A673 (cell line): ENCODE measurements at regions not wholly inside any gene's neighbourhood (a gene's known extent, or its start where the extent isn't known, plus 50 kb on each side); places are given as distances from the start of the nearest gene placed in this dataset.

ENCODE experiments used
- BruUV-seq: library from RNA; stranded (reverse); fragments of 400-500 nt; replicated peaks from 2 replicates; lab custom pipeline; 2021; lab: Mats Ljungman, UMichigan
- CTCF ChIA-PET: fragments of 300-600 bp; sonication (Branson Sonifier 250); formaldehyde crosslinking; loops from one replicate; lab custom pipeline; 2022; ENCODE audit warnings: antibody characterized with exemption; lab: Charles Lee
- POLR2A ChIA-PET: fragments of 300-600 bp; sonication (Branson Sonifier 250); formaldehyde crosslinking; loops from one replicate; lab custom pipeline; 2022; ENCODE audit warnings: antibody characterized with exemption; ENCODE audit not compliant: low non-redundant PET; lab: Charles Lee
- DNase-seq: peaks from one replicate; pipeline ENCODE4 v3.0.0-alpha.2; 2015; ENCODE audit warnings: low spot score
- H3K27ac ChIP-seq: fragments of 200-600 bp; sonication (generic); 2 replicates; pipeline ENCODE4 v1.5.1; 2016; ENCODE audit warnings: mixed run types, low read depth, mild to moderate bottlenecking, mixed read lengths, antibody characterized with exemption, low read length; ENCODE audit not compliant: poor library complexity, severe bottlenecking
- H3K27me3 ChIP-seq: fragments of 200-600 bp; sonication (generic); replicated peaks from 2 replicates; pipeline ENCODE4 v1.6.1; 2017; ENCODE audit warnings: mixed run types, low read depth, mild to moderate bottlenecking, mixed read lengths, antibody characterized with exemption, low read length; ENCODE audit not compliant: insufficient read depth, poor library complexity
- H3K36me3 ChIP-seq: fragments of 200-600 bp; sonication (generic); 2 replicates; pipeline ENCODE4 v1.6.1; 2016; ENCODE audit warnings: mixed run types, mild to moderate bottlenecking, mixed read lengths, antibody characterized with exemption, low read length; ENCODE audit not compliant: insufficient read depth, poor library complexity, severe bottlenecking
- H3K4me1 ChIP-seq: fragments of 200-600 bp; sonication (generic); 2 replicates; pipeline ENCODE4 v1.6.1; 2017; ENCODE audit warnings: mixed run types, mild to moderate bottlenecking, mixed read lengths, antibody characterized with exemption, low read length; ENCODE audit not compliant: insufficient read depth, poor library complexity, severe bottlenecking
- H3K4me3 ChIP-seq: fragments of 200-600 bp; sonication (generic); 2 replicates; pipeline ENCODE4 v1.5.1; 2016; ENCODE audit warnings: low read depth, mixed run types, mild to moderate bottlenecking, mixed read lengths, low read length; ENCODE audit not compliant: poor library complexity, severe bottlenecking
- H3K9me3 ChIP-seq: fragments of 200-600 bp; sonication (generic); 2 replicates; pipeline ENCODE4 v1.6.1; 2016; ENCODE audit warnings: mixed run types, low read depth, mild to moderate bottlenecking, mixed read lengths, antibody characterized with exemption, low read length; ENCODE audit not compliant: poor library complexity, severe bottlenecking
- EZH2 ChIP-seq: fragments of 200-600 bp; sonication (generic); IDR thresholded peaks from 2 replicates; pipeline ENCODE4 v1.6.1; 2017; ENCODE audit warnings: borderline replicate concordance, low read depth, mild to moderate bottlenecking, mixed read lengths, antibody characterized with exemption, low read length; ENCODE audit not compliant: poor library complexity, severe bottlenecking
- intact Hi-C: fragments of 100-400 bp; cut with micrococcal nuclease; formaldehyde crosslinking; loops from one replicate; pipeline ENCODE4 v1.10.0; 2022; ENCODE audit not compliant: unreplicated experiment
- TF ChIP-seq, protein P1 (sequence below): fragments of 300-800, 200-600 bp; sonication (generic); conservative IDR thresholded peaks from 2 replicates; pipeline ENCODE4 v1.5.1; 2017; ENCODE audit warnings: low read depth, mild to moderate bottlenecking, antibody characterized with exemption, low read length, moderate library complexity, mixed read lengths

- POLR2A ChIA-PET = no interaction called here
These were observed 1237.8 kb upstream of the ACO1 start for GRCh38 chr9:31146485-31147166.

GRCh38 chr9:31153250-31153840 lies 1231.1 kb upstream of the ACO1 start:
- H3K27ac ChIP-seq = no peak overlapping the region
- H3K9me3 ChIP-seq = no peaks in the 10 kb centered on the region
- ChIA-PET CTCF (no interaction called here), POLR2A (no interaction called here)
- DNase-seq = no peak
- H3K4me1 ChIP-seq = no peaks in the 10 kb centered on the region
- intact Hi-C loops = no loop called here
- H3K27me3 ChIP-seq = no peaks in the 10 kb centered on the region
- no TSS peak for BruUV-seq
- H3K36me3 ChIP-seq = no peaks in the 10 kb centered on the region
- TF ChIP-seq, protein P1, sequence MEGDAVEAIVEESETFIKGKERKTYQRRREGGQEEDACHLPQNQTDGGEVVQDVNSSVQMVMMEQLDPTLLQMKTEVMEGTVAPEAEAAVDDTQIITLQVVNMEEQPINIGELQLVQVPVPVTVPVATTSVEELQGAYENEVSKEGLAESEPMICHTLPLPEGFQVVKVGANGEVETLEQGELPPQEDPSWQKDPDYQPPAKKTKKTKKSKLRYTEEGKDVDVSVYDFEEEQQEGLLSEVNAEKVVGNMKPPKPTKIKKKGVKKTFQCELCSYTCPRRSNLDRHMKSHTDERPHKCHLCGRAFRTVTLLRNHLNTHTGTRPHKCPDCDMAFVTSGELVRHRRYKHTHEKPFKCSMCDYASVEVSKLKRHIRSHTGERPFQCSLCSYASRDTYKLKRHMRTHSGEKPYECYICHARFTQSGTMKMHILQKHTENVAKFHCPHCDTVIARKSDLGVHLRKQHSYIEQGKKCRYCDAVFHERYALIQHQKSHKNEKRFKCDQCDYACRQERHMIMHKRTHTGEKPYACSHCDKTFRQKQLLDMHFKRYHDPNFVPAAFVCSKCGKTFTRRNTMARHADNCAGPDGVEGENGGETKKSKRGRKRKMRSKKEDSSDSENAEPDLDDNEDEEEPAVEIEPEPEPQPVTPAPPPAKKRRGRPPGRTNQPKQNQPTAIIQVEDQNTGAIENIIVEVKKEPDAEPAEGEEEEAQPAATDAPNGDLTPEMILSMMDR = no peak
- TF ChIP-seq EZH2 = no peak
- H3K4me3 ChIP-seq = no peak overlapping the region

More at GRCh38 chr9:31146485-31147166, 1237.8 kb upstream of the ACO1 start:
- Histone ChIP-seq H3K4me1 (no peaks in the 10 kb centered on the region), H3K9me3 (no peaks in the 10 kb centered on the region), H3K27me3 (no peaks in the 10 kb centered on the region), H3K36me3 (no peaks in the 10 kb centered on the region), H3K27ac (no peak overlapping the region), H3K4me3 (no peak overlapping the region)
- no peak for DNase-seq
- intact Hi-C loops = no loop called here
- CTCF ChIA-PET = no interaction called here
- TF ChIP-seq EZH2 = no peak
- TF ChIP-seq, protein P1 = no peak
- BruUV-seq = no TSS peak

DNA sequence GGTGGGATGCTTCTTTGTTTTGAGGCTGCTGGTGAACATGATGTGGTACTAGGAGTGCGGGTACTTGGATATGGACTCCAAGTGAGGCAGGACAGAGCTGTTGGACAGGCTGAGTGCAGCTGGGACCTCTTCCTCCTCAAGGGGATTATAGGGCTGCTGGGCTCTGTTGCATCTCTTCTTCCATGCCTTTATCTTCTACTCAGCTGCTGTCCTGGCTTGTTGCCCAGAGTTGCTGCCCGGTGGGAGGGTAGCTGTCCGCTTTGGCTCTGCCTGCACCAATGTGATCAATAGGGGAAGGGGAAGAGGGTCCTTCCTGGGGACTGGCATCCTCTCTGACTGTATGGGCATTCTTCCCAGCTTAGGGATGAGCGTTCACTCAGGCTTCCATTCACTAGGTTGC lies 1217.9 kb upstream of the ACO1 start:
- H3K27ac ChIP-seq = no peak overlapping the region
- ChIA-PET POLR2A (no interaction called here), CTCF (no interaction called here)
- H3K27me3 ChIP-seq = no peaks in the 10 kb centered on the region
- no peak overlapping the region for H3K4me3 ChIP-seq
- no peaks in the 10 kb centered on the region for H3K9me3 ChIP-seq
- no peak for TF ChIP-seq EZH2
- TF ChIP-seq, protein P1 = no peak
- no peaks in the 10 kb centered on the region for H3K36me3 ChIP-seq
- peak; percentile 22 for DNase-seq
- H3K4me1 ChIP-seq = no peaks in the 10 kb centered on the region
- no TSS peak for BruUV-seq
- intact Hi-C loops = no loop called here
